Central memory CD8-positive, alpha-beta T cell (primary cell): ENCODE measurements at regions not wholly inside any gene's neighbourhood (a gene's known extent, or its start where the extent isn't known, plus 50 kb on each side); places are given as distances from the start of the nearest gene placed in this dataset.
"Not testable (repeated sequence)": the region's sequence is repeated elsewhere in the genome, so short reads cannot be mapped to it uniquely, and the experiment has no call there.

Source experiments
- ATAC-seq: fragments of 150-1000 bp; cut with Tn5 transposase; replicated peaks from 2 replicates; pipeline ENCODE4 v1.10.0; 2022; ENCODE audit warnings: mild to moderate bottlenecking, moderate FRiP score, moderate number of reproducible peaks; ENCODE audit not compliant: poor library complexity, severe bottlenecking; ENCODE audit errors: extremely low read depth
- DNase-seq, 2 donors: peaks; one replicate each; pipeline ENCODE4 v3.0.0; 2021; ENCODE audit warnings: low spot score in 2 of 2
- H3K27ac Mint-ChIP-seq: one replicate; pipeline ENCODE4 v1.8.0; 2022; ENCODE audit warnings: low read depth, mild to moderate bottlenecking, moderate library complexity, mixed read lengths
- H3K27me3 Mint-ChIP-seq: one replicate; pipeline ENCODE4 v1.8.0; 2022; ENCODE audit warnings: mixed read lengths
- H3K36me3 Mint-ChIP-seq: one replicate; pipeline ENCODE4 v1.8.0; 2022; ENCODE audit warnings: mild to moderate bottlenecking, moderate library complexity, mixed read lengths; ENCODE audit not compliant: insufficient read depth
- H3K4me1 Mint-ChIP-seq: one replicate; pipeline ENCODE4 v1.8.0; 2022; ENCODE audit warnings: mixed read lengths
- H3K4me3 Mint-ChIP-seq: one replicate; pipeline ENCODE4 v1.8.0; 2022; ENCODE audit warnings: mild to moderate bottlenecking, moderate library complexity, mixed read lengths
- H3K9me3 Mint-ChIP-seq: one replicate; pipeline ENCODE4 v1.8.0; 2022; ENCODE audit warnings: mixed read lengths

DNA sequence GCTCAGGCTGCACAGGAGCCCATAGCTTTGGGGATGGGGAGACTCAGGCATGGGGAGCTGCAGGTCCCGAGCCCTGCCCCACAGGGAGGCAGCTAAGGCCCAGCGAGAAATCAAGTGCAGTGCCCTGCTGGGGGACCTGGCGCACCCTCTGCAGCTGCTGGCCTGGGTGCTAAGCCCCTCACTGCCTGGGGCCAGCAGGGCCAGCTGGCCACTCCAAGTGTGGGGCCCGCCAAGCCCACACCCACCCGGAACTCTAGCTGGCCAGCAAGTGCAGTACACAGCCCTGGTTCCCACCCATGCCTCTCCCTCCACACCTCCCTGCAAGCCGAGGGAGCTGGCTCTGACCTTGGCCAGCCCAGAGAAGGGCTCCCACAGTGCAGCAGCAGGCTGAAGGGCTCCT, 268.7 kb upstream of the LRRC4C start:
- not testable (repeated sequence) for H3K27me3 Mint-ChIP-seq, H3K36me3 Mint-ChIP-seq, H3K4me3 Mint-ChIP-seq, DNase-seq, H3K4me1 Mint-ChIP-seq, ATAC-seq, H3K27ac Mint-ChIP-seq
- H3K9me3 Mint-ChIP-seq: peaks cover 22% of the 10 kb centered on the region

GRCh38 chr11:41775296-41775695, 315.8 kb upstream of the LRRC4C start:
- H3K4me3 Mint-ChIP-seq: no peak overlapping the region
- H3K4me1 Mint-ChIP-seq: no peaks in the 10 kb centered on the region
- DNase-seq: no peak
- H3K27me3 Mint-ChIP-seq: no peaks in the 10 kb centered on the region
- peaks cover 18% of the 10 kb centered on the region for H3K9me3 Mint-ChIP-seq
- no peak for ATAC-seq
- no peaks in the 10 kb centered on the region for H3K36me3 Mint-ChIP-seq
- no peak overlapping the region for H3K27ac Mint-ChIP-seq

GRCh38 chr11:41779401-41779960, 320.0 kb upstream of the LRRC4C start:
- no peaks in the 10 kb centered on the region for H3K36me3 Mint-ChIP-seq
- no peaks in the 10 kb centered on the region for H3K4me1 Mint-ChIP-seq
- peaks cover 16% of the 10 kb centered on the region for H3K9me3 Mint-ChIP-seq
- no peak overlapping the region for H3K4me3 Mint-ChIP-seq
- H3K27ac Mint-ChIP-seq: no peak overlapping the region
- no peak for ATAC-seq
- DNase-seq: no peak
- H3K27me3 Mint-ChIP-seq: no peaks in the 10 kb centered on the region

GRCh38 chr11:41781441-41781840, 322.0 kb upstream of the LRRC4C start:
- no peak for DNase-seq
- no peak overlapping the region for H3K4me3 Mint-ChIP-seq
- H3K27me3 Mint-ChIP-seq: no peaks in the 10 kb centered on the region
- H3K27ac Mint-ChIP-seq: no peak overlapping the region
- H3K9me3 Mint-ChIP-seq: peaks cover 24% of the 10 kb centered on the region
- no peaks in the 10 kb centered on the region for H3K36me3 Mint-ChIP-seq
- H3K4me1 Mint-ChIP-seq: no peaks in the 10 kb centered on the region
- ATAC-seq: no peak

GRCh38 chr11:41784513-41785335, 325.3 kb upstream of the LRRC4C start:
- DNase-seq: no peak
- Mint-ChIP-seq H3K4me1 (no peaks in the 10 kb centered on the region), H3K4me3 (no peak overlapping the region), H3K27me3 (no peaks in the 10 kb centered on the region), H3K36me3 (no peaks in the 10 kb centered on the region), H3K9me3 (peaks cover 25% of the 10 kb centered on the region), H3K27ac (no peak overlapping the region)
- no peak for ATAC-seq

DNA sequence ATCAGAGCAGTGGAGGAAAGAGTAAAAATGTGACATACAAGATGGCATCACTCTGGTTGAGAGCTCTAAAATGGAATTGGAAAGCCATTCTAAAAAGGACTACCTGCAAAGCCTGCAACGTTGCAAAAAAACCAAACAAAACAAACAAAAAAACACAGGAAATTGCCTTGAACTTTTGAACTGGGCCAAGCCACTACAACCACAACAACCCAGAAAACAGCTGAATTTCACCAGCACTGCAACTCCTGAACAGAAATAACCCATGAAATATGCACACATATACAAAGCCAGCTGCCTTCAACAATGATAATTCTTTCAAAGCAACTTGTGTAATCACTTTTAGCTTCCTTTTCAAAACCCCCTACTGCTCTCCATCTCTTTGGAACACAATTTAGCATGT, 326.6 kb upstream of the LRRC4C start:
- ATAC-seq (no peak), DNase-seq (no peak)
- peaks cover 26% of the 10 kb centered on the region for H3K9me3 Mint-ChIP-seq
- H3K36me3 Mint-ChIP-seq: no peaks in the 10 kb centered on the region
- no peaks in the 10 kb centered on the region for H3K27me3 Mint-ChIP-seq
- H3K4me1 Mint-ChIP-seq: no peaks in the 10 kb centered on the region
- H3K27ac Mint-ChIP-seq: no peak overlapping the region
- no peak overlapping the region for H3K4me3 Mint-ChIP-seq

DNA sequence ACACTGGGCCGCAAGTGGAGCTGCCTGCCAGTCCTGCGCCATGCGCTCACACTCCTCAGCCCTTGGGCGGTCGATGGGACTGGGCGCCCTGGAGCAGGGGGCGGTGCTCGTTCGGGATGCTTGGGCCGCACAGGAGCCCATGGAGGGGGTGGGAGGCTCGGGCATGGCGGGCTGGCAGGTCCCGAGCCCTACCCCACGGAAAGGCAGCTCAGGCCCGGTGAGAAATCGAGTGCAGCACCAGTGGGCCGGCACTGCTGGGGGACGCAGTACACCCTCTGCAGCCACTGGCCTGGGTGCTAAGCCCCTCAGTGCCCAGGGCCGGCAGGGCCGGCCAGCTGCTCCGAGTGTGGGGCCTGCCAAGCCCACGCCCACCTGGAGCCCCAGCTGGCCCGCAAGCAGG, 328.7 kb upstream of the LRRC4C start:
- H3K36me3 Mint-ChIP-seq: no peaks in the 10 kb centered on the region
- ATAC-seq: no peak
- no peak for DNase-seq
- no peaks in the 10 kb centered on the region for H3K4me1 Mint-ChIP-seq
- no peak overlapping the region for H3K4me3 Mint-ChIP-seq
- no peak overlapping the region for H3K27ac Mint-ChIP-seq
- H3K9me3 Mint-ChIP-seq: peaks cover 33% of the 10 kb centered on the region
- H3K27me3 Mint-ChIP-seq: no peaks in the 10 kb centered on the region

- DNase-seq (no peak), ATAC-seq (no peak)
- Mint-ChIP-seq H3K27me3 (no peaks in the 10 kb centered on the region), H3K9me3 (peaks cover 29% of the 10 kb centered on the region), H3K36me3 (no peaks in the 10 kb centered on the region), H3K4me1 (no peaks in the 10 kb centered on the region), H3K4me3 (no peak overlapping the region), H3K27ac (no peak overlapping the region)
Measured at GRCh38 chr11:41789376-41789775, 329.9 kb upstream of the LRRC4C start.

DNA sequence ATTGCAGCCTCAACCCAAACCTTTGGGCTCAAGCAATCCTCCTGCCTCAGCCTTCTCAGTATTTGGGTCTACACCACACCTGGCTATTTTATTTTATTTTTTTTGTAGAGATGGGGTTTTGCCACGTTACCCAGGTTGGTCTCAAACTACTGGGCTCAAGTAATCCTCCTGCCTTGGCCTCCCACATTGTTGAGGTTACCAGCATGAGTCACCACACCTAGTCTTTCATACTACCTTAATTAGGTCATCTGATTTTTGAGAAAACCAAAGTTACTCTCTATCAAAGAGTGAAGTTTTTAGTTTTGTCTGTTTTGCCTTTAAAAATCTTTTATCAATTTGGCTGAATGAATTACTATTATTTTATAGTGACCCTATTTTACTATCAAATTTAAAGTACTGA, 335.6 kb upstream of the LRRC4C start:
- Mint-ChIP-seq H3K4me1 (no peaks in the 10 kb centered on the region), H3K9me3 (peaks cover 9% of the 10 kb centered on the region), H3K4me3 (no peak overlapping the region), H3K36me3 (no peaks in the 10 kb centered on the region), H3K27ac (no peak overlapping the region), H3K27me3 (no peaks in the 10 kb centered on the region)
- no peak for DNase-seq
- no peak for ATAC-seq

DNA sequence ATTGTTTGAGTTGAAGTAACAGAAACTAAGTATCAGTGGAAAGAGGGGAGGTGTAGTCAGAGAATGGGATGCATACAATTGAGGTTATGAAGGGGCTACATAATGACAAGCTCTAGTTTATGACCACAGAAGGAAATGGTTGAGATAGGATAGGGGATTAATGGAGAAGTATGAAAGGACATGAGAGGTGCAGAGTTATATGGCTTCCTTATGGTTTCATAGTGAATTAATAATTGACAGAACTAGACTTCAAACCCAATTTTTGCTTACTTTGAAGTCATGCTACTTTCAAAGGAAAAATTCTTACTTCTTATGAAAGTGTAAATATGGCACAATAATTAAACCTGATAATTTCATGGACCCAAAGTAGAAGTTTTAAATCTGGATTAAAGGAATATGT, 340.3 kb upstream of the LRRC4C start:
- no peak overlapping the region for H3K4me3 Mint-ChIP-seq
- H3K36me3 Mint-ChIP-seq: no peaks in the 10 kb centered on the region
- no peaks in the 10 kb centered on the region for H3K27me3 Mint-ChIP-seq
- no peak for DNase-seq
- H3K4me1 Mint-ChIP-seq: no peaks in the 10 kb centered on the region
- peaks cover 12% of the 10 kb centered on the region for H3K9me3 Mint-ChIP-seq
- no peak for ATAC-seq
- no peak overlapping the region for H3K27ac Mint-ChIP-seq

GRCh38 chr11:41803895-41804294, 344.4 kb upstream of the LRRC4C start:
- Mint-ChIP-seq H3K27ac (no peak overlapping the region), H3K4me3 (no peak overlapping the region), H3K9me3 (peaks cover 17% of the 10 kb centered on the region), H3K4me1 (no peaks in the 10 kb centered on the region), H3K36me3 (no peaks in the 10 kb centered on the region), H3K27me3 (no peaks in the 10 kb centered on the region)
- no peak for DNase-seq
- ATAC-seq: no peak

- H3K36me3 Mint-ChIP-seq: no peaks in the 10 kb centered on the region
- no peak overlapping the region for H3K4me3 Mint-ChIP-seq
- ATAC-seq: no peak
- no peaks in the 10 kb centered on the region for H3K4me1 Mint-ChIP-seq
- H3K9me3 Mint-ChIP-seq: peaks cover 5% of the 10 kb centered on the region
- no peak for DNase-seq
- H3K27ac Mint-ChIP-seq: no peak overlapping the region
- H3K27me3 Mint-ChIP-seq: no peaks in the 10 kb centered on the region
Measured at GRCh38 chr11:41816396-41816795, 356.9 kb upstream of the LRRC4C start.

GRCh38 chr11:41824287-41824686, 364.8 kb upstream of the LRRC4C start:
- DNase-seq, H3K27ac Mint-ChIP-seq, H3K4me3 Mint-ChIP-seq, H3K4me1 Mint-ChIP-seq, ATAC-seq, H3K36me3 Mint-ChIP-seq, H3K27me3 Mint-ChIP-seq: not testable (repeated sequence)
- peaks cover 19% of the 10 kb centered on the region for H3K9me3 Mint-ChIP-seq
